NCI-H526 (cell line): ENCODE measurements at regions not wholly inside any gene's neighbourhood (a gene's known extent, or its start where the extent isn't known, plus 50 kb on each side); places are given as distances from the start of the nearest gene placed in this dataset.
"Not testable (repeated sequence)": the region's sequence is repeated elsewhere in the genome, so short reads cannot be mapped to it uniquely, and the experiment has no call there.

Source experiments
- DNase-seq, 2 experiments: peaks; one replicate each; lab custom pipeline; 2025; lab: John Stamatoyannopoulos, UW

DNA sequence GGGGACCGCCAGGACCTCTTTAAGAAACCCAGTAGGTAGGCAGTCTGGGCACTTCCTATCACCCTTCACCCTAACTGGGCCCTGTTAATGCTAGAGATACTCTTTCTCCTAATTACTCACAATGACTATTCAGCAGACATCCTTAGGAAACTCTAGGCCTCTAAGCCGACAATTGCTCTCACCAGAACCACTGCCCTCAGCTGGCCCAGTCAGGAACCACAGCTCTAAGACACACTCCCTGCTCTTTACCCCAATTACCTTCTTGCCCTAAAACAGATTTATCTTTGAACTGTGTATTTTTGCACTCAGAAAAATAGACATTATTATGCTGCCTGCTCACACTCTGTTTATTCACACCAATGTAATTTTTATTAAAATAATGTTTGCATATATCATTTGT lies 432.6 kb upstream of the SLC30A5 start:
- peak in 1 of 2 experiments; percentile 32 for DNase-seq

GRCh38 chr5:68662804-68663307 lies 431.0 kb upstream of the SLC30A5 start:
- no peak for DNase-seq

- DNase-seq = no peak
These were observed 423.8 kb upstream of the SLC30A5 start for GRCh38 chr5:68669864-68670575.

GRCh38 chr5:68673106-68673822 lies 420.6 kb upstream of the SLC30A5 start:
- peak; percentile 60 to 67 for DNase-seq

GRCh38 chr5:68673823-68674180 lies 420.0 kb upstream of the SLC30A5 start:
- peak in 1 of 2 experiments; percentile 67 for DNase-seq

- DNase-seq = no peak
These were observed 414.8 kb upstream of the SLC30A5 start for GRCh38 chr5:68679041-68679440.

- no peak for DNase-seq
These were observed 413.4 kb upstream of the SLC30A5 start for GRCh38 chr5:68680366-68680765.

DNA sequence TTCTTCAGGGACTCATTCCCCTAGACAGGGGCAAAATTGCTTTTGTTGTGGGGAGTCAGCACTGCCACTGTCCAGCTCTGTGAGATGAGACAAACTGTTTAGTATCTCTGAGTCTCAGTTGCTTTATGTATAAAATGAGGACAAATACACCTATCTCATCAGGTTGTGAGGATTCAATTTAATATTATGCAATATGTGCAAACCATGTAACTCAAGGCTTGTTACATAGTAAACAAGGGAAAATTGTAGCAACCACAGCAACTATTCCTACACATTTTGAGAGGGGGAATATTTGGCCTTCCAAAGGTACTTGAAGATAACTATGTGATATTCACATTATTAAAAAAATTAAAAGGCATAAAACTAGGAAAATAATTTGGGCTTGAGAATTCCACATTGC lies 411.9 kb upstream of the SLC30A5 start:
- no peak for DNase-seq

- DNase-seq = peak; percentile 43 to 68
These were observed 411.2 kb upstream of the SLC30A5 start for GRCh38 chr5:68682400-68683160.

DNA sequence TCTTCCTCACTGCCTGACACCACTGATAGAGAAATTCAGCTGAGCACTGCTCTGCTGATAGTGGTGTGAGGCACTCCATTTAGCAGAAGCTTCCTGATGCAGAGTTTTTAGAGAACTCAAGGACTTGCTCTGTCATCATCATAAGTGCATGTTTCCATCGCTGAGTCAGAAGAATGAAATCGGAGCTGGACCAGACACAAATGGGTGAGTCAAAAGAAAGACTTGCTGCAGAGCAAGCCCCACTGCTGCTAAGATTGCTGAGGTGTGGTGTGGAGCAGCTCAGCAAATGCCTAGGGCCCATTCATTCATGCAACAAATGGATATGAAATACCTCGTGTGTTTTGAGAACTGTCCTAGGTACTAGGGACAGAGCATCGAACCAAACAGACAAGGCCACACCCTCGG lies 410.2 kb upstream of the SLC30A5 start:
- DNase-seq = no peak

DNA sequence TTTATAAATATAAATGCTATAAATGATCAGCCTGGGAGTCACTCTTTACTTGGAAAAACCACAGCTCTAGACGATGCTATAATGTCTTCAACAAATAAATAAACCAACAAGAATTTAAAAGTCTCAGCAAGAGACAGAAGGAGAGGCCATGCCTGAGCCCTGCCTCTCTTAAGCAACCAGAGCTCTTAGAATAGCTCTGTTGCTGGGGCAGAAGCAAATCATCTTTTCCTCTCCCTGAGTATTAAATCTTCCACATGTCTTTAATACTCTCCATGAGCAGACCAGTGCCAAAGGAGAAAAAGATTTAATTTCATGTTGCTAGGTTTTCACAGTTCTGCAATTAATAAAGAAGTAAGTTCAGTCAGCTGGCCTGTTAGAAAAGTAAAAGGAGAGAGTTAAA lies 408.0 kb upstream of the SLC30A5 start:
- DNase-seq = no peak

DNA sequence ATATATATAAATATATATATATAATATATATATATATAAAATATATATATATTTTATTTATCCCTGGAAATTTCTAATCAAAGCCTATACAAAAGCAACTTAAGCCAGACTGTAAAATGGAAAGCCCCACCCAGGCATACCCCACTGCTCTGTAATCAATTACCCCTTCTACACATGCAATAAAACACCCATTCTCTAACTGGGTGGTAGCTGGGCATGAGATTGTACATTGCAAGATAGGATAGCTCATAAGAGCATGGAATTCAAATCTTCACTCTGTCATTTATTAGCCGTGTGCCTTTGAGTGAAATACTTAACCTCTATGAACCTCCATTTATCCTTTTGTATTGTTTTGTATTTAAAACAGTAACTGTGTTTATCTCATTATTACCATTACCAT lies 405.3 kb upstream of the SLC30A5 start:
- no peak for DNase-seq

GRCh38 chr5:68689010-68689409 lies 404.8 kb upstream of the SLC30A5 start:
- DNase-seq = no peak

GRCh38 chr5:68691874-68692273 lies 401.9 kb upstream of the SLC30A5 start:
- not testable (repeated sequence) for DNase-seq

DNA sequence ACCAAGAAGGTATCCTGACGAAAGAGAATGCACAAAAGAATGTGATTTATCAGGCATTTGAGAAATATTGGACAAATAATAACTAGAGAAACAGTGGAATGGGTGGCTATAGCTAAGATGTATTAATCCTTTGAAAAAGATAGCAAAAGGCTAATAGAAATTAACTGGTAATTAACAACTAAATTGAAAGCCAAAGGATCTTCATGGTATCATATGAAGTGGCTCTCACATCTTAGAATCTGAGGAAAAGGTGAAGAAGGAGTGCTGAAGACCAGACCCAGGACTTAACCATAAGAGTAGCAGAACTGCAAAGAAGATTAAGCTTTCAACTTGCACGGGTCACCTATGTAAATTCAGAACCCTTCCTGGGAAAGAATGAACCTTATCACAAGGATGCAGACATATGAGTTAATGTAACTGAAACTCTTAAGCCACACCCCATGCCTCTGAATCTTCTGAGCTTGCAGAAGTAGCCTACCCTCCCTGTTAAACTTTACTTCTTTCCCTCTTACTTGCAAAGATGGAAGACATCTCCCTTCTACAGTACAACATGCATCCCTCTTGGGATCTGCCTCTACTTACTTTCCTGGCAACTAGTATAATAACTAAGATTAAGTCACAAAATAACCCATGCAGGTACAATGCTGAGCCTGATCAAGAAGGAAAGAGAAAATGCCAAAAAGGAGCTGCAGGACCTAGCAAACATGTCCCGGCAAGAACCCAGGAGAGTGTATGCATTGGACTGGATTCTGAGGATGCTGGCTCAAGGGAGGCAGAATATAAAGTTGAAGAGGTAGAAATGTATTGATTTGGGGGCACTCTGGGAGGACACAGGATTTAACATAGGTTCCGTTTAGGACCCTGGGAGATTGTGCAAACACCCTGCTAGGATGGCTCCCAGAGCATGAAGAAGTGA lies 395.5 kb upstream of the SLC30A5 start:
- no peak for DNase-seq

DNA sequence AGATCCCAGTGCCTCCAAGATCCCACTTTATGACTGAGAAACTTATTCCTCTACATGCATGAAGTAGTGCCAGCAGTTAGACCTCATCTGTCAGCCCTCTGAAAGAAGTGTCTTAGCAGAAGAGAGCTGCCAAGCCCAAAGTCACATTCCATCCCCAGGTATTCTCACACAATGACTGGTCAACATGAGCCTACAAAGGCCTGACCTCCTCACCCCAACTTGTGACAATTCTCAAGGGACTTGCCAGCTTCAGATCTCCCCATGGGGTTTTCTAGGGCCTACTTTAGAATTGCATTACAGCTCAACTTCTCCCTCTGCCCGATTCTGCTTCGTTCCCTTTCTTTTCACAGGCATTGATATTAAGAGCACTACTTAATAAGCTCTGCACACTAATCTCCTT lies 393.8 kb upstream of the SLC30A5 start:
- DNase-seq = no peak

DNA sequence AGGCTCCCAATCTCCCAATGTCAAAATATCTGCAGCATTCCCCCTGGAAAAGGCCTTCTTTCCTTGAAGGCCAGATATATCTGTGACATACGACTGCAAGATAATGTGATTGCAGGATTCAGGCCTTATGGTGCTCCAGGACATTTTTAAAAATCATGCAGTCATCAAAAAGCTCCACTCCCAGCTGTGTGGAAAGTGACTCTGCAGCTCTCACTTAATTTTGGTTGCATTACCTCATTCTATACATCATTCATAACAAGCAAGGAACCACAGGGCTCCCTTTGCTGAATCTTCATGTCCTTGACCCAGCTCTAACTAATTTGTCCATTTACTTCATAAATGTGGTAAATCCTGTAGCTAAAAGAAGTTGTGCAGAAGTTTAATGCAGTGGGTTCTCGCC lies 386.2 kb upstream of the SLC30A5 start:
- no peak for DNase-seq

- DNase-seq = no peak
These were observed 385.5 kb upstream of the SLC30A5 start for GRCh38 chr5:68708156-68708841.

- no peak for DNase-seq
These were observed 385.0 kb upstream of the SLC30A5 start for GRCh38 chr5:68708842-68709170.

GRCh38 chr5:68709239-68709638 lies 384.6 kb upstream of the SLC30A5 start:
- DNase-seq = no peak

DNA sequence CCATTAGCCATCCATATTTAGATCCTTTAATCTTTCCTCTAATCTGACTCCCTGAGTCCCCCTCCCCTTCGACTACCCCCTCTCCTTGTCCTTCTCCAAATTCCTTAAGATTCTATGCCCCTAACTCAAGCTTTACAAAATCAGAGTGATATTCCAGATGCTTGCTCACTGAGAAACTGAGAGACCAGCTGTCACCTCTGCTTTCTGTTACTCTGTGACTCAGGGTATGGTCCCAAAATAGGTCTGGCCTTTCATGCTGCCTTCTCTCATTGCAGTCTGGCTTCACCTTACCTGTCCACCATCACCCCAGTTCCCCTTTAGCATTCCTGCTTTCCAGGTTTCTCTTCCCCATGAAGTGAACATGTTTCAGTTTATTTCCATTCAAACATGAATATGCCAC lies 383.3 kb upstream of the SLC30A5 start:
- DNase-seq = no peak
